HepG2 (cell line): ENCODE measurements at regions not wholly inside any gene's neighbourhood (a gene's known extent, or its start where the extent isn't known, plus 50 kb on each side); places are given as distances from the start of the nearest gene placed in this dataset.

Source experiments
- ARID4A ChIP-seq: sonication (generic); formaldehyde crosslinking; IDR thresholded peaks from 2 replicates; pipeline ENCODE4 v1.5.0; 2020; ENCODE audit warnings: mild to moderate bottlenecking, missing genetic modification reagents, borderline replicate concordance
- DNMT3B ChIP-seq: conservative IDR thresholded peaks from 2 replicates; pipeline ENCODE4 v1.6.1; 2016; ENCODE audit warnings: missing biosample characterization, control low read depth
- GRHL1 ChIP-seq: sonication (generic); formaldehyde crosslinking; conservative IDR thresholded peaks from 2 replicates; pipeline ENCODE4 v1.8.0; 2022; ENCODE audit warnings: missing genetic modification reagents
- HOMEZ ChIP-seq: IDR thresholded peaks from 2 replicates; pipeline ENCODE4 v1.6.1; 2016; ENCODE audit warnings: low read depth
- MEF2D ChIP-seq: sonication (generic); formaldehyde crosslinking; IDR thresholded peaks from 2 replicates; pipeline ENCODE4 v1.5.1; 2020; ENCODE audit warnings: mild to moderate bottlenecking, missing genetic modification reagents
- NR3C1 ChIP-seq: sonication (generic); formaldehyde crosslinking; IDR thresholded peaks from 2 replicates; pipeline ENCODE4 v1.4.0; 2020; ENCODE audit warnings: missing genetic modification reagents
- POLR2AphosphoS5 ChIP-seq: IDR thresholded peaks from 2 replicates; pipeline ENCODE4 v1.6.1; 2012; ENCODE audit warnings: low read depth, low read length
- ZNF20 ChIP-seq: sonication (generic); formaldehyde crosslinking; IDR thresholded peaks from 2 replicates; pipeline ENCODE4 v1.4.0; 2020; ENCODE audit warnings: mild to moderate bottlenecking, moderate library complexity, missing genetic modification reagents
- ZNF570 ChIP-seq: sonication (generic); formaldehyde crosslinking; IDR thresholded peaks from 2 replicates; pipeline ENCODE4 v1.4.0; 2020; ENCODE audit warnings: mild to moderate bottlenecking, missing genetic modification reagents, borderline replicate concordance
- ZNF75D ChIP-seq: sonication (generic); formaldehyde crosslinking; IDR thresholded peaks from 2 replicates; pipeline ENCODE4 v1.8.1; 2023; ENCODE audit warnings: missing genetic modification reagents, mild to moderate bottlenecking, borderline replicate concordance

- TF ChIP-seq ARID4A (CRISPR knock-in tag) (no peak), ZNF20 (no peak), DNMT3B (CRISPR knock-in tag) (no peak), ZNF570 (CRISPR knock-in tag) (no peak), ZNF75D (no peak), MEF2D (CRISPR knock-in tag) (no peak), GRHL1 (CRISPR knock-in tag) (no peak), POLR2AphosphoS5 (no peak), HOMEZ (no peak), NR3C1 (CRISPR knock-in tag) (no peak)
- TF ChIP-seq, all 625 proteins: peak for 0
These were observed 198.6 kb upstream of the CWC22 start (continued) for GRCh38 chr2:180205621-180206235.
